GM12878 (cell line): ENCODE measurements at regions not wholly inside any gene's neighbourhood (a gene's known extent, or its start where the extent isn't known, plus 50 kb on each side); places are given as distances from the start of the nearest gene placed in this dataset.
"Not testable (repeated sequence)": the region's sequence is repeated elsewhere in the genome, so short reads cannot be mapped to it uniquely, and the experiment has no call there.

Experiments used
- ATAC-seq: fragments of 200-7000 bp; cut with Tn5 transposase; 3 replicates; pipeline ENCODE4 v1.9.1; 2020; ENCODE audit warnings: mild to moderate bottlenecking, moderate library complexity
- BruUV-seq: library from RNA; stranded (reverse); fragments of 400-500 nt; replicated peaks from 2 replicates; lab custom pipeline; 2021; lab: Mats Ljungman, UMichigan
- CTCF ChIA-PET: fragments of 300-600 bp; sonication (Branson Sonifier 250); formaldehyde crosslinking; extraction: SDS; loops from one replicate; lab custom pipeline; 2021; ENCODE audit warnings: inconsistent platforms; lab: Yijun Ruan, JAX
- POLR2A ChIA-PET: fragments of 350-600 bp; formaldehyde crosslinking; extraction: SDS; loops from one replicate; lab custom pipeline; 2021; ENCODE audit warnings: inconsistent platforms; lab: Charles Lee
- RAD21 ChIA-PET: fragments of 300-600 bp; sonication (Branson Sonifier 250); formaldehyde crosslinking; loops from one replicate; lab custom pipeline; 2023; ENCODE audit warnings: antibody characterized with exemption; ENCODE audit not compliant: unreplicated experiment; lab: Charles Lee
- SMC1A ChIA-PET: fragments of 300-600 bp; sonication (Branson Sonifier 250); formaldehyde crosslinking; loops from one replicate; lab custom pipeline; 2023; ENCODE audit not compliant: unreplicated experiment, uncharacterized antibody; lab: Charles Lee
- DNase-seq: peaks from one replicate; pipeline ENCODE4 v3.0.0-alpha.2; 2011; ENCODE audit warnings: low read depth, low spot score
- FAIRE-seq: peaks from 3 replicates; lab custom pipeline; 2011; peaks lifted over from hg19 to GRCh38; lab: Jason Lieb, UNC
- H2AFZ ChIP-seq: 2 replicates; pipeline ENCODE4 v1.6.0; 2011; ENCODE audit warnings: low read depth, low read length, control low read depth; ENCODE audit not compliant: control insufficient read depth
- H3K27ac ChIP-seq: 2 replicates; pipeline ENCODE4 v1.5.1; 2011; ENCODE audit warnings: control low read depth; ENCODE audit not compliant: control insufficient read depth, insufficient read depth
- H3K27me3 ChIP-seq, 2 experiments: replicated peaks in 1 of 2; 2 replicates each; pipeline versions ENCODE4 v1.6.0 to v1.6.1; 2011; ENCODE audit warnings: low read length in 1 of 2; ENCODE audit not compliant: control insufficient read depth in 2 of 2, insufficient read depth in 2 of 2
- H3K36me3 ChIP-seq, 2 experiments: 2 replicates each; pipeline ENCODE4 v1.5.1; 2011; ENCODE audit warnings: low read length in 1 of 2; ENCODE audit not compliant: control insufficient read depth in 2 of 2, insufficient read depth in 2 of 2
- H3K4me1 ChIP-seq: 2 replicates; pipeline ENCODE4 v1.6.1; 2011; ENCODE audit warnings: mild to moderate bottlenecking, low read length, moderate library complexity, mixed read lengths; ENCODE audit not compliant: control insufficient read depth, insufficient read depth
- H3K4me2 ChIP-seq: 2 replicates; pipeline ENCODE4 v1.6.0; 2011; ENCODE audit warnings: control low read depth; ENCODE audit not compliant: control insufficient read depth, insufficient read depth
- H3K4me3 ChIP-seq: fragments of 200-600 bp; sonication (generic); 2 replicates; pipeline ENCODE4 v1.5.1; 2016
- H3K79me2 ChIP-seq: 2 replicates; pipeline ENCODE4 v1.6.0; 2011; ENCODE audit warnings: low read length; ENCODE audit not compliant: control insufficient read depth, insufficient read depth
- H3K9ac ChIP-seq: 2 replicates; pipeline ENCODE4 v1.8.0; 2011; ENCODE audit warnings: low read length, control low read depth, mixed read lengths; ENCODE audit not compliant: control insufficient read depth, insufficient read depth
- H3K9me3 ChIP-seq: replicated peaks from 3 replicates; pipeline ENCODE4 v1.5.1; 2011; ENCODE audit warnings: mild to moderate bottlenecking, low read length; ENCODE audit not compliant: control insufficient read depth, insufficient read depth
- H4K20me1 ChIP-seq: 2 replicates; pipeline ENCODE4 v1.6.0; 2011; ENCODE audit not compliant: control insufficient read depth, insufficient read depth
- FOXK2 ChIP-seq: fragments of 450-650 bp; IDR thresholded peaks from 2 replicates; pipeline ENCODE4 v1.6.1; 2017; ENCODE audit warnings: mild to moderate bottlenecking, moderate library complexity
- NRF1 ChIP-seq: conservative IDR thresholded peaks from 2 replicates; pipeline ENCODE4 v1.6.1; 2011; ENCODE audit warnings: mild to moderate bottlenecking, low read depth, low read length, improper control_type of control experiment
- RBBP5 ChIP-seq: fragments of 200-600 bp; sonication (generic); conservative IDR thresholded peaks from 2 replicates; pipeline ENCODE4 v1.6.1; 2016
- TARDBP ChIP-seq: IDR thresholded peaks from 2 replicates; pipeline ENCODE4 v1.6.1; 2016; ENCODE audit warnings: borderline replicate concordance
- WGBS: methylation state at CpG from one replicate; pipeline ENCODE4 v1.1.6; 2016; ENCODE audit warnings: low lambda C conversion rate; ENCODE audit not compliant: insufficient replicate concordance, insufficient coverage; ENCODE audit errors: missing lambda C conversion rate; 5-methylcytosine and 5-hydroxymethylcytosine counted together
- in situ Hi-C: fragments of 300-500 bp; cut with MboI; formaldehyde crosslinking; loops from 9 replicates; pipeline ENCODE4 v1.14.3; 2018; ENCODE audit warnings: mixed read lengths
- intact Hi-C: fragments of 100-400 bp; cut with micrococcal nuclease; formaldehyde crosslinking; loops from one replicate; pipeline ENCODE4 v1.14.2; 2022; ENCODE audit not compliant: unreplicated experiment
- TF ChIP-seq, protein P1 (sequence below): fragments of 450-650 bp; IDR thresholded peaks from 2 replicates; pipeline ENCODE4 v1.6.1; 2017; ENCODE audit warnings: mild to moderate bottlenecking, low read depth, inconsistent platforms; ENCODE audit not compliant: poor library complexity, severe bottlenecking
- TF ChIP-seq, protein P2 (sequence below): fragments of 450-650 bp; IDR thresholded peaks from 2 replicates; pipeline ENCODE4 v1.6.1; 2018; ENCODE audit warnings: mild to moderate bottlenecking, low read depth, moderate library complexity; ENCODE audit not compliant: partially characterized antibody

DNA sequence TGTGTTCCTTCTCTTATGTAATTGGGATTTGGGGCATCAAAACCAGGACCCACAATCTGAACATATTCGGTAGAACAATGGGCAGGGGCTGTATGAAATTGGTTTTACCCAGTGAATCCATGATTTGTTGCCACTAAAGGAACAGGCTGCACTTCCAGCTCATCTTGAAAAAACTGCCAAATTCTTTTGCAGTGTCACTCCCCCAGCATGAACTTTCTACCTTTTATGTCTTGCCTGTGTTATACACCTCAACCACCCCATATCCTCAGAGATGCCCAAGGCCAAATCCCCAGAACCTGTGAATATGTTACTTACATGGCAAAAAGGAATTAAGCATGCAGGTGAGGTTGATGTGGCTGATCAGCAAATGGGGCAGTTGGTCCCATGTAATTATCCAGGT, 280.2 kb upstream of the ECI2 start (continued):
- TF ChIP-seq, protein P1, sequence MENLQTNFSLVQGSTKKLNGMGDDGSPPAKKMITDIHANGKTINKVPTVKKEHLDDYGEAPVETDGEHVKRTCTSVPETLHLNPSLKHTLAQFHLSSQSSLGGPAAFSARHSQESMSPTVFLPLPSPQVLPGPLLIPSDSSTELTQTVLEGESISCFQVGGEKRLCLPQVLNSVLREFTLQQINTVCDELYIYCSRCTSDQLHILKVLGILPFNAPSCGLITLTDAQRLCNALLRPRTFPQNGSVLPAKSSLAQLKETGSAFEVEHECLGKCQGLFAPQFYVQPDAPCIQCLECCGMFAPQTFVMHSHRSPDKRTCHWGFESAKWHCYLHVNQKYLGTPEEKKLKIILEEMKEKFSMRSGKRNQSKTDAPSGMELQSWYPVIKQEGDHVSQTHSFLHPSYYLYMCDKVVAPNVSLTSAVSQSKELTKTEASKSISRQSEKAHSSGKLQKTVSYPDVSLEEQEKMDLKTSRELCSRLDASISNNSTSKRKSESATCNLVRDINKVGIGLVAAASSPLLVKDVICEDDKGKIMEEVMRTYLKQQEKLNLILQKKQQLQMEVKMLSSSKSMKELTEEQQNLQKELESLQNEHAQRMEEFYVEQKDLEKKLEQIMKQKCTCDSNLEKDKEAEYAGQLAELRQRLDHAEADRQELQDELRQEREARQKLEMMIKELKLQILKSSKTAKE: no peak
- TF ChIP-seq, protein P2, sequence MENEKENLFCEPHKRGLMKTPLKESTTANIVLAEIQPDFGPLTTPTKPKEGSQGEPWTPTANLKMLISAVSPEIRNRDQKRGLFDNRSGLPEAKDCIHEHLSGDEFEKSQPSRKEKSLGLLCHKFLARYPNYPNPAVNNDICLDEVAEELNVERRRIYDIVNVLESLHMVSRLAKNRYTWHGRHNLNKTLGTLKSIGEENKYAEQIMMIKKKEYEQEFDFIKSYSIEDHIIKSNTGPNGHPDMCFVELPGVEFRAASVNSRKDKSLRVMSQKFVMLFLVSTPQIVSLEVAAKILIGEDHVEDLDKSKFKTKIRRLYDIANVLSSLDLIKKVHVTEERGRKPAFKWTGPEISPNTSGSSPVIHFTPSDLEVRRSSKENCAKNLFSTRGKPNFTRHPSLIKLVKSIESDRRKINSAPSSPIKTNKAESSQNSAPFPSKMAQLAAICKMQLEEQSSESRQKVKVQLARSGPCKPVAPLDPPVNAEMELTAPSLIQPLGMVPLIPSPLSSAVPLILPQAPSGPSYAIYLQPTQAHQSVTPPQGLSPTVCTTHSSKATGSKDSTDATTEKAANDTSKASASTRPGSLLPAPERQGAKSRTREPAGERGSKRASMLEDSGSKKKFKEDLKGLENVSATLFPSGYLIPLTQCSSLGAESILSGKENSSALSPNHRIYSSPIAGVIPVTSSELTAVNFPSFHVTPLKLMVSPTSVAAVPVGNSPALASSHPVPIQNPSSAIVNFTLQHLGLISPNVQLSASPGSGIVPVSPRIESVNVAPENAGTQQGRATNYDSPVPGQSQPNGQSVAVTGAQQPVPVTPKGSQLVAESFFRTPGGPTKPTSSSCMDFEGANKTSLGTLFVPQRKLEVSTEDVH: no peak
- TF ChIP-seq FOXK2: no peak
- no peak for TF ChIP-seq NRF1
- TF ChIP-seq TARDBP: no peak
- TF ChIP-seq RBBP5: no peak

DNA sequence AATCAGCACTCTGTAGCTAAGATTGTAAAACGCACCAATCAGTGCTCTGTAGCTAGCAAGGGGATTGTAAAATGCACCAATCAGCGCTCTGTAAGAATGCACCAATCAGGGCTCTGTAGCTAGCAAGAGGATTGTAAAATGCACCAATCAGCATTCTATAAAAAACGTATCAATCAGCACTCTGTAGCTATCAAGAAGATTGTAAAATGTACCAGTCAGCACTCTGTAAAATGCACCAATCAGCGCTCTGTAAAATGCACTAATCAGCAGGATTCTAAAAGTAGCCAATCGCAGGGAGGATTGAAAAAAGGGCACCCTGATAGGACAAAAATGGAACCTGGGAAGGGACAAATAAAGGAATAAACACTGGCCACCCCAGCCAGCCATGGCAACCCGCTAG, 278.7 kb upstream of the ECI2 start:
- POLR2A ChIA-PET, H3K79me2 ChIP-seq, H3K4me2 ChIP-seq, ATAC-seq, CTCF ChIA-PET, H3K4me3 ChIP-seq, H4K20me1 ChIP-seq, H2AFZ ChIP-seq, H3K9me3 ChIP-seq, H3K4me1 ChIP-seq, H3K27ac ChIP-seq, BruUV-seq, intact Hi-C loops, RAD21 ChIA-PET, DNase-seq, FAIRE-seq, H3K36me3 ChIP-seq, H3K27me3 ChIP-seq, SMC1A ChIA-PET, in situ Hi-C loops, H3K9ac ChIP-seq: not testable (repeated sequence)
- WGBS: 41% methylated on average over 6 of the region's 6 CpGs
